ENCODE measurements at regions not wholly inside any gene's neighbourhood (a gene's known extent, or its start where the extent isn't known, plus 50 kb on each side); places are given as distances from the start of the nearest gene placed in this dataset.

GRCh38 chr16:54690306-54690705 lies 240.4 kb upstream of the IRX5 start:
- TF ChIP-seq EZH2 (IDR thresholded peaks at IDR 0.05; ENCODE audit: borderline replicate concordance, low read length) (no peak), CTCF (conservative IDR thresholded peaks at IDR 0.05 in 1 of 2, IDR thresholded peaks at IDR 0.05 in 1 of 2; ENCODE audit: extremely low read depth in 1 of 2, insufficient read depth in 1 of 2, low read depth in 1 of 2, low read length in 2 of 2) (no peak)
